OCI-LY3 (cell line): ENCODE measurements at regions not wholly inside any gene's neighbourhood (a gene's known extent, or its start where the extent isn't known, plus 50 kb on each side); places are given as distances from the start of the nearest gene placed in this dataset.

Experiments
- EZH2phosphoT487 ChIP-seq: fragments of 200-600 bp; shearing (Covaris generic); IDR thresholded peaks from 2 replicates; pipeline ENCODE4 v1.6.1; 2018; ENCODE audit warnings: antibody characterized with exemption, mixed run types, low read depth
- TF ChIP-seq, protein P1 (sequence below): fragments of 200-600, 300-600 bp; sonication (generic); IDR thresholded peaks from 2 replicates; pipeline ENCODE4 v1.5.1; 2014; ENCODE audit warnings: antibody characterized with exemption, low read length, low read depth

DNA sequence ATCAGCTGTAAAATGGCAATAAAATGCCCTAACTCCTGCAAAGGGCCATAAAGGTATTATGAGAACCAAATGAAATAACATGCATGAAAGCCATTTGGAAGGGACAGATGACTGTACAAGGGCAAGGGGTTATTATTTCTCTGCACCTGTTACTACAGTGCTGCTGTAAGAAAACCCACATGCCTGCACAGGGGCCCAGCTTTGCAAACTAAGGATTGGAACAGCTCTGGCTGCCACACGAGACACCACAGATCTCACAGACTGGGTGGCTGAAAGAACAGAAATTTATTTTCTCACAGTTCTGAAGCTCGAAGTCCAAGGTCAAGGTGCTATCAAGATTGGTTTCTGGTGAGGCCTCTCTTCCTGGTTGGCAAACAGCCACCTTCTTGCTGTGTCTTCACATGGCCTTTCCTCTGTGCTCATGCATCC, 409.0 kb upstream of the NRP1 start:
- TF ChIP-seq, protein P1, sequence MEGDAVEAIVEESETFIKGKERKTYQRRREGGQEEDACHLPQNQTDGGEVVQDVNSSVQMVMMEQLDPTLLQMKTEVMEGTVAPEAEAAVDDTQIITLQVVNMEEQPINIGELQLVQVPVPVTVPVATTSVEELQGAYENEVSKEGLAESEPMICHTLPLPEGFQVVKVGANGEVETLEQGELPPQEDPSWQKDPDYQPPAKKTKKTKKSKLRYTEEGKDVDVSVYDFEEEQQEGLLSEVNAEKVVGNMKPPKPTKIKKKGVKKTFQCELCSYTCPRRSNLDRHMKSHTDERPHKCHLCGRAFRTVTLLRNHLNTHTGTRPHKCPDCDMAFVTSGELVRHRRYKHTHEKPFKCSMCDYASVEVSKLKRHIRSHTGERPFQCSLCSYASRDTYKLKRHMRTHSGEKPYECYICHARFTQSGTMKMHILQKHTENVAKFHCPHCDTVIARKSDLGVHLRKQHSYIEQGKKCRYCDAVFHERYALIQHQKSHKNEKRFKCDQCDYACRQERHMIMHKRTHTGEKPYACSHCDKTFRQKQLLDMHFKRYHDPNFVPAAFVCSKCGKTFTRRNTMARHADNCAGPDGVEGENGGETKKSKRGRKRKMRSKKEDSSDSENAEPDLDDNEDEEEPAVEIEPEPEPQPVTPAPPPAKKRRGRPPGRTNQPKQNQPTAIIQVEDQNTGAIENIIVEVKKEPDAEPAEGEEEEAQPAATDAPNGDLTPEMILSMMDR: no peak
- TF ChIP-seq EZH2phosphoT487: no peak
